Osteocyte (in vitro differentiated cells): ENCODE measurements at regions not wholly inside any gene's neighbourhood (a gene's known extent, or its start where the extent isn't known, plus 50 kb on each side); places are given as distances from the start of the nearest gene placed in this dataset.
"Not testable (repeated sequence)": the region's sequence is repeated elsewhere in the genome, so short reads cannot be mapped to it uniquely, and the experiment has no call there.

Experiments
- DNase-seq: peaks from one replicate; pipeline ENCODE4 v3.0.0; 2021; ENCODE audit warnings: mixed read lengths; ENCODE audit not compliant: unreplicated experiment; ENCODE audit errors: extremely low spot score
- H3K27ac Mint-ChIP-seq: one replicate; pipeline ENCODE4 v1.8.0; 2021; ENCODE audit warnings: mild to moderate bottlenecking, mixed read lengths; ENCODE audit not compliant: unreplicated experiment
- H3K27me3 Mint-ChIP-seq: one replicate; pipeline ENCODE4 v1.8.0; 2021; ENCODE audit warnings: mixed read lengths; ENCODE audit not compliant: unreplicated experiment
- H3K36me3 Mint-ChIP-seq: one replicate; pipeline ENCODE4 v1.8.0; 2021; ENCODE audit warnings: mixed read lengths; ENCODE audit not compliant: unreplicated experiment
- H3K4me1 Mint-ChIP-seq: one replicate; pipeline ENCODE4 v1.8.0; 2021; ENCODE audit warnings: mixed read lengths; ENCODE audit not compliant: unreplicated experiment
- H3K4me3 Mint-ChIP-seq: one replicate; pipeline ENCODE4 v1.8.0; 2021; ENCODE audit warnings: mild to moderate bottlenecking, moderate library complexity, mixed read lengths; ENCODE audit not compliant: unreplicated experiment
- H3K9me3 Mint-ChIP-seq: one replicate; pipeline ENCODE4 v1.8.0; 2021; ENCODE audit warnings: mixed read lengths; ENCODE audit not compliant: unreplicated experiment
- CTCF ChIP-seq: fragments of 200-600 bp; sonication (generic); IDR thresholded peaks from 2 replicates; pipeline ENCODE4 v1.5.0; 2021; ENCODE audit warnings: antibody characterized with exemption, mild to moderate bottlenecking, moderate library complexity

GRCh38 chr2:102891296-102891695, 129.5 kb downstream of the TMEM182 start:
- Mint-ChIP-seq H3K27me3 (no peaks in the 10 kb centered on the region), H3K36me3 (no peaks in the 10 kb centered on the region), H3K4me3 (no peak overlapping the region), H3K27ac (no peak overlapping the region), H3K9me3 (no peaks in the 10 kb centered on the region), H3K4me1 (no peaks in the 10 kb centered on the region)
- DNase-seq, result no peak
- TF ChIP-seq CTCF, result no peak

GRCh38 chr2:102892698-102893310, 131.0 kb downstream of the TMEM182 start:
- H3K36me3 Mint-ChIP-seq, result no peaks in the 10 kb centered on the region
- no peak overlapping the region for H3K27ac Mint-ChIP-seq
- H3K9me3 Mint-ChIP-seq, result peaks cover 8% of the 10 kb centered on the region
- no peaks in the 10 kb centered on the region for H3K27me3 Mint-ChIP-seq
- no peak overlapping the region for H3K4me3 Mint-ChIP-seq
- TF ChIP-seq CTCF, result no peak
- DNase-seq, result no peak
- H3K4me1 Mint-ChIP-seq, result no peaks in the 10 kb centered on the region

GRCh38 chr2:102893870-102894269, 132.0 kb downstream of the TMEM182 start:
- DNase-seq, result no peak
- Mint-ChIP-seq H3K27ac (no peak overlapping the region), H3K4me3 (no peak overlapping the region), H3K36me3 (no peaks in the 10 kb centered on the region), H3K4me1 (no peaks in the 10 kb centered on the region), H3K9me3 (peaks cover 13% of the 10 kb centered on the region), H3K27me3 (no peaks in the 10 kb centered on the region)
- TF ChIP-seq CTCF, result no peak

GRCh38 chr2:102895376-102895775, 133.5 kb downstream of the TMEM182 start:
- Mint-ChIP-seq H3K27ac (no peak overlapping the region), H3K27me3 (no peaks in the 10 kb centered on the region), H3K4me3 (no peak overlapping the region), H3K4me1 (no peaks in the 10 kb centered on the region), H3K9me3 (peaks cover 13% of the 10 kb centered on the region), H3K36me3 (no peaks in the 10 kb centered on the region)
- TF ChIP-seq CTCF, result no peak
- DNase-seq, result no peak

- not testable (repeated sequence) for H3K27ac Mint-ChIP-seq, H3K4me1 Mint-ChIP-seq, DNase-seq, H3K4me3 Mint-ChIP-seq, H3K36me3 Mint-ChIP-seq, H3K27me3 Mint-ChIP-seq
- peaks cover 17% of the 10 kb centered on the region for H3K9me3 Mint-ChIP-seq
Observed at GRCh38 chr2:102909240-102909639, 147.4 kb downstream of the TMEM182 start.

GRCh38 chr2:102910724-102911123, 148.9 kb downstream of the TMEM182 start:
- Mint-ChIP-seq H3K27ac (no peak overlapping the region), H3K4me1 (no peaks in the 10 kb centered on the region), H3K36me3 (no peaks in the 10 kb centered on the region), H3K9me3 (peaks cover 17% of the 10 kb centered on the region), H3K27me3 (no peaks in the 10 kb centered on the region), H3K4me3 (no peak overlapping the region)
- TF ChIP-seq CTCF, result no peak
- DNase-seq, result no peak
